ENCODE measurements at regions not wholly inside any gene's neighbourhood (a gene's known extent, or its start where the extent isn't known, plus 50 kb on each side); places are given as distances from the start of the nearest gene placed in this dataset.

DNA sequence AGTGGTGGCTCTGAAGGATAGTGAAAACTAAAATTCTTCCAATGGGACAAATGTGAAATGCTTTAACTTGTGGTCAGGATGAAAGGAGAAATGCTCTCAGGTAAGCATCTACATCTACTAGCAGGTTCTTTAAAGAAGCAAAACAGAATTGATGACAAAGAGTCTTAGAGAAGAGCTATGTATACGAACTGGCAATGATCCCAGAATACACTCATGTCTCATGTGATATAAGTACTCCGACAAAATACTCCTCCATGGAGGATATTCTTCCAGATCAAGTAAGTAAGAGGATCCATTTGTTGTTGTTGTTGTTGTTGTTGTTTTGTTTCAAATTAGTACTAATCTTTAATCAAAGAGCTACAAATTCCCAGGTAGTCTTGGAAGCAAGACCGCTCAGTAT is 174.0 kb upstream of the ATP1B1 start:
- TF ChIP-seq, protein P1, sequence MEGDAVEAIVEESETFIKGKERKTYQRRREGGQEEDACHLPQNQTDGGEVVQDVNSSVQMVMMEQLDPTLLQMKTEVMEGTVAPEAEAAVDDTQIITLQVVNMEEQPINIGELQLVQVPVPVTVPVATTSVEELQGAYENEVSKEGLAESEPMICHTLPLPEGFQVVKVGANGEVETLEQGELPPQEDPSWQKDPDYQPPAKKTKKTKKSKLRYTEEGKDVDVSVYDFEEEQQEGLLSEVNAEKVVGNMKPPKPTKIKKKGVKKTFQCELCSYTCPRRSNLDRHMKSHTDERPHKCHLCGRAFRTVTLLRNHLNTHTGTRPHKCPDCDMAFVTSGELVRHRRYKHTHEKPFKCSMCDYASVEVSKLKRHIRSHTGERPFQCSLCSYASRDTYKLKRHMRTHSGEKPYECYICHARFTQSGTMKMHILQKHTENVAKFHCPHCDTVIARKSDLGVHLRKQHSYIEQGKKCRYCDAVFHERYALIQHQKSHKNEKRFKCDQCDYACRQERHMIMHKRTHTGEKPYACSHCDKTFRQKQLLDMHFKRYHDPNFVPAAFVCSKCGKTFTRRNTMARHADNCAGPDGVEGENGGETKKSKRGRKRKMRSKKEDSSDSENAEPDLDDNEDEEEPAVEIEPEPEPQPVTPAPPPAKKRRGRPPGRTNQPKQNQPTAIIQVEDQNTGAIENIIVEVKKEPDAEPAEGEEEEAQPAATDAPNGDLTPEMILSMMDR (IDR thresholded peaks at IDR 0.05; ENCODE audit: insufficient read depth, low read length) = no peak
- DNase-seq (ENCODE audit: low read depth) = peak; percentile 7
- no peak overlapping the region for H3K4me3 ChIP-seq (ENCODE audit: low read depth, low read length)

DNA sequence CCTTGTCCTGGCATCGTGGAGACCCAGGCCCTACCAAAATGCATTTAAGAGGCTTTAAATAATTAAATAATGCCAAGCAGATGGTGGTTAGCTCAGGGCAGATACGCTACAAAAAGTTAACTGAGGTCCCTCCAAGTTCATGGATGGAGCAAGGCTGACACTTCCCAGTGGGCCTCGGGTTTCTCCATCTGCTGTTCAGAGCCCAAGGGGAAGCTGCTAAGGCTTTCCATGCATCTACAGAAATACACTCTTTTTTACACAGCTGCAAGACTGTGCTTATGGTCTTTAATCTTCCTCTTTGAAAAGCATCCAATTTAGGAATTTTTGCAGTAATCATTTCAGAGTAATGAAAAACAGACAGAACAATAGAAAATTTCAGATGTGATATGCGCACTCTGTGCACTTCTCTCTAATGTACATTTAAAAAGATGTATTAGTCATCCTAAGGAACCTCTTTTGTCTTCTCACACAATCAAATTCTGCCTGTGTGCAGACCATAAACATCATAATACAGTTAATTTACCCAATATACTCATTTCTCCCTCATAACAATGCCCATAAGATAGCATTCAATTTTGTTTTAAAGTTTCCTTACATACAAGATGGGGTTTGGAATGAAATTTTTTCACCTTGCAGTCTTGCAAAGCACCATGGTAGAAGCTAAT is 173.2 kb upstream of the ATP1B1 start:
- no peak for DNase-seq (ENCODE audit: low read depth)
- no peak overlapping the region for H3K4me3 ChIP-seq (ENCODE audit: low read depth, low read length)
- TF ChIP-seq, protein P1 (IDR thresholded peaks at IDR 0.05; ENCODE audit: insufficient read depth, low read length) = no peak

DNA sequence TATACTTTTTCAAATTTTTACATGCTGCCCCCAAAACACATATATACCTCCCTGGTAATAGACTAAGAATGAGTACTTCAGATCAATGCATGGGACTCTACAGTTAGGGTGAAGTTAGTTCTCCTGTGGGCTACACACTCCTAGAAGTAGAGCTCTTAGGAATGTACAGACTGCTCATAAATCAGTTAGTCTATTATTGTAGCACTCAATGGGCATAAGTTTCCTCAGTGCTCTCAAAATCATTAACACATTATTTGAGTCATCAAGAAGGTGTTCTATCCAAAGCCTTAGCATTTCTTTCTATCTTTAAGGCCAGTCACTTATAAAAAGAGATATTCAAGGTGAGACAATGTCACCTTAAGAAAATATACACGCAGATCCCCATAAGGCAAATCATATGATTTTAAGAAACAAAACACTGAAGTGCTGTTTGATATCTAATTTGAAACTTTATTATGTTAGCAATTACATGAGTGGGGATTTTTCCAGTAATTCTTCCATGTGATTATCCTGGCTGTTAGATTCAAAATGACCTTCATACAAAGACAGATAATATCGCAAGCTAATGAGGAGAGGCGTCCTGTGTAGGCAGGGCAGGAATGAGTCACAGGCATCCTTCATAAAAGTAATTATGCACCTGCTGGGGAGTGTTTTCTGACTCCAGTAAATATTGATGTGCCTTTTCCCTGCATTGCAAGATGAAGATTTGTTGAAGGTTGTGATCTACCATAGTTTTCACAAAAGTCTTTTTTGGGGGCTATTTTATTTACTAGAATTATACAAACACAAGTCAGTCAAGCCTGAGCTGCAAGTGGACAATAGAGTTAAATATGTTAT is 167.2 kb upstream of the ATP1B1 start:
- no peak for DNase-seq (ENCODE audit: low read depth)
- no peak overlapping the region for H3K4me3 ChIP-seq (ENCODE audit: low read depth, low read length)
- TF ChIP-seq, protein P1 (IDR thresholded peaks at IDR 0.05; ENCODE audit: insufficient read depth, low read length) = no peak

DNA sequence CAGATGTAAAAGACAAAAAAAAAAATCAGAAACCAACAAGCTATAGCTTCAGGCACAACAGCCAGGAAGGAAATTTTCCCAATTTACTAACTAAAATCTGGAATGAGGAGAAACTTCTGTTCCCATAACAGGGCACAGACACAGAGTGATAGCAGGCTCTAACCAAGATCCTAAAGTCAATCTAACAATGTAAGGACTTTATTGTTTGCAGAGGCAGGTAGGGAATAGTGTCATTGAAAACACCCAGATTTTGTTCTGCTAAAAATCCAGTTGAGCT is 166.6 kb upstream of the ATP1B1 start:
- H3K4me3 ChIP-seq (ENCODE audit: low read depth, low read length) = no peak overlapping the region
- TF ChIP-seq, protein P1 (IDR thresholded peaks at IDR 0.05; ENCODE audit: insufficient read depth, low read length) = no peak
- no peak for DNase-seq (ENCODE audit: low read depth)

DNA sequence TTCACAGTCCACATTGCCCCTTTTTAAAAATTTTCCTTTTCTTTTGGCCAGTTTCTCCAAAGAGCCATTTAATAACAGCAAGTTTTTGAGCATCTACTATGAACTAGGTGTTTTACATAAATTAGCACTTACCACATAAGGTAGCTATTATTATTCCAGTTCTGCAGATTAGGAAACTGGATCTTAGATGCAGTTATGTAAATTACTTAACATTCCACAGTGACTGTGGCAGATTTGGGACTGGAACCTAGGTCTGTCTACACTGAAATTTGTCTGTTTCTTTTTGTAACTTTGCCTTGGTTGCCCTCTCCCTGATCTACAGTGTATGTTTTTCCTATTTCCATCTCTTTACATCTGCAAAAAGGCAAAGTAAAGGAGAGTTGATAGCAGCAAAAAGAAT is 164.8 kb upstream of the ATP1B1 start:
- TF ChIP-seq, protein P1 (IDR thresholded peaks at IDR 0.05; ENCODE audit: insufficient read depth, low read length) = no peak
- DNase-seq (ENCODE audit: low read depth) = no peak
- H3K4me3 ChIP-seq (ENCODE audit: low read depth, low read length) = no peak overlapping the region

DNA sequence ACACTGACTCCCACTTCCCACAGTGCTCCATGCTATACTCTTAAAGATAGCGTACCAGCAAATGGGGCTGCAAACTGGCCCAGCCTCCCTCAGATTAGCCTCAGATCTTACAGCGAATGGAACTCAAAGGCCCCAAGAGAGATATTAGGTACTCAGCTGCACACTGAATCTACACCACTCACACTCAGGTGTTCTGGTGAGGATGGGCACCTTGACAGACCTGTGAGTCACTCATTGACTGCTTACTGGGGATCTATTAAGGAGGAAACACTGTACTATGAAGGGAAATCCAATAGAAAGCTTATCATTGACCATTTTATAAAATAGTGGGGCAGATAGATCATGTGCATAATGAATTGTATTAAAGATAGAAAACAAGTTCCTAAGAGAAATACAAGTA is 164.3 kb upstream of the ATP1B1 start:
- TF ChIP-seq, protein P1 (IDR thresholded peaks at IDR 0.05; ENCODE audit: insufficient read depth, low read length) = no peak
- H3K4me3 ChIP-seq (ENCODE audit: low read depth, low read length) = no peak overlapping the region
- no peak for DNase-seq (ENCODE audit: low read depth)
